SU-DHL-6 (cell line): ENCODE measurements at regions not wholly inside any gene's neighbourhood (a gene's known extent, or its start where the extent isn't known, plus 50 kb on each side); places are given as distances from the start of the nearest gene placed in this dataset.

Experiments used
- H2AFZ ChIP-seq: fragments of 200-600 bp; sonication (generic); 2 replicates; pipeline ENCODE4 v1.6.1; 2014; ENCODE audit warnings: low read depth, mild to moderate bottlenecking, moderate library complexity, mixed read lengths, antibody characterized with exemption, low read length; ENCODE audit not compliant: severe bottlenecking
- H3F3A ChIP-seq: fragments of 200-600 bp; shearing (Covaris generic); 2 replicates; pipeline ENCODE4 v1.6.0; 2016; ENCODE audit warnings: antibody characterized with exemption, mild to moderate bottlenecking; ENCODE audit not compliant: insufficient read depth
- H3K27ac ChIP-seq: fragments of 200-600 bp; sonication (generic); 2 replicates; pipeline ENCODE4 v1.5.1; 2016; ENCODE audit warnings: low read depth, mild to moderate bottlenecking, low read length, moderate library complexity, mixed read lengths
- H3K27me3 ChIP-seq: fragments of 200-600 bp; sonication (generic), shearing (Covaris generic); 2 replicates; pipeline ENCODE4 v1.6.0; 2014; ENCODE audit warnings: mild to moderate bottlenecking, low read length
- H3K36me3 ChIP-seq: fragments of 200-600 bp; sonication (generic); 2 replicates; pipeline ENCODE4 v1.6.1; 2014; ENCODE audit warnings: mild to moderate bottlenecking, low read length, mixed read lengths
- H3K4me2 ChIP-seq: fragments of 300-600, 200-600 bp; shearing (Covaris generic), sonication (generic); 2 replicates; pipeline ENCODE4 v1.6.0; 2014; ENCODE audit warnings: low read length, low read depth, mild to moderate bottlenecking; ENCODE audit not compliant: poor library complexity, severe bottlenecking
- H3K4me3 ChIP-seq: fragments of 200-600 bp; sonication (generic); 2 replicates; pipeline ENCODE4 v1.5.1; 2014; ENCODE audit warnings: antibody characterized with exemption, low read length, mild to moderate bottlenecking, mixed read lengths; ENCODE audit not compliant: insufficient read depth, poor library complexity, severe bottlenecking
- H3K79me2 ChIP-seq: fragments of 200-600 bp; sonication (generic); 2 replicates; pipeline ENCODE4 v1.6.1; 2014; ENCODE audit warnings: mild to moderate bottlenecking, low read length, moderate library complexity; ENCODE audit not compliant: insufficient read depth
- H3K9ac ChIP-seq: fragments of 200-600 bp; sonication (generic); 2 replicates; pipeline ENCODE4 v1.7.0; 2014; ENCODE audit warnings: mild to moderate bottlenecking, low read length
- H3K9me2 ChIP-seq: fragments of 200-600 bp; sonication (generic); replicated peaks from 2 replicates; pipeline ENCODE4 v1.6.1; 2014; ENCODE audit warnings: low read length; ENCODE audit not compliant: insufficient read depth
- H3K9me3 ChIP-seq: fragments of 200-600 bp; sonication (generic); 2 replicates; pipeline ENCODE4 v1.6.1; 2014; ENCODE audit warnings: low read length, mixed read lengths; ENCODE audit not compliant: insufficient read depth
- H4K20me1 ChIP-seq: fragments of 200-600 bp; sonication (generic); 2 replicates; pipeline ENCODE4 v1.6.1; 2014; ENCODE audit warnings: low read depth, mild to moderate bottlenecking, antibody characterized with exemption, low read length, moderate library complexity, mixed read lengths
- CTCF ChIP-seq: fragments of 200-600 bp; sonication (generic); IDR thresholded peaks from one replicate; pipeline ENCODE4 v1.5.1; 2017; ENCODE audit warnings: antibody characterized with exemption, mild to moderate bottlenecking, low read length, moderate library complexity; ENCODE audit not compliant: insufficient read depth, poor library complexity, severe bottlenecking
- EZH2phosphoT487 ChIP-seq: fragments of 200-600 bp; sonication (generic), shearing (Covaris generic); conservative IDR thresholded peaks from 2 replicates; pipeline ENCODE4 v1.6.1; 2018; ENCODE audit warnings: mild to moderate bottlenecking, antibody characterized with exemption, low read length, moderate library complexity, mixed read lengths

GRCh38 chr12:130280231-130280630 is 57.5 kb upstream of the PIWIL1 start:
- no peaks in the 10 kb centered on the region for H3K9me3 ChIP-seq
- no peaks in the 10 kb centered on the region for H3F3A ChIP-seq
- H3K9ac ChIP-seq, result no peak overlapping the region
- no peak overlapping the region for H2AFZ ChIP-seq
- TF ChIP-seq EZH2phosphoT487 (no peak), CTCF (no peak)
- no peaks in the 10 kb centered on the region for H3K9me2 ChIP-seq
- no peaks in the 10 kb centered on the region for H3K36me3 ChIP-seq
- H4K20me1 ChIP-seq, result no peaks in the 10 kb centered on the region
- H3K27me3 ChIP-seq, result no peaks in the 10 kb centered on the region
- H3K27ac ChIP-seq, result no peak overlapping the region
- no peak overlapping the region for H3K4me3 ChIP-seq
- H3K79me2 ChIP-seq, result no peaks in the 10 kb centered on the region
- no peak overlapping the region for H3K4me2 ChIP-seq

- Histone ChIP-seq H3K27ac (no peak overlapping the region), H3K27me3 (no peaks in the 10 kb centered on the region), H3K79me2 (no peaks in the 10 kb centered on the region), H3F3A (no peaks in the 10 kb centered on the region), H3K4me3 (no peak overlapping the region), H3K36me3 (no peaks in the 10 kb centered on the region), H3K9me3 (no peaks in the 10 kb centered on the region), H4K20me1 (no peaks in the 10 kb centered on the region), H3K9me2 (no peaks in the 10 kb centered on the region), H3K9ac (no peak overlapping the region), H2AFZ (no peak overlapping the region), H3K4me2 (no peak overlapping the region)
- TF ChIP-seq EZH2phosphoT487, result no peak
- no peak for TF ChIP-seq CTCF
These were observed 56.9 kb upstream of the PIWIL1 start for GRCh38 chr12:130280742-130281141.

- no peak for TF ChIP-seq EZH2phosphoT487
- TF ChIP-seq CTCF, result no peak
- H3K27me3 ChIP-seq, result no peaks in the 10 kb centered on the region
- H3F3A ChIP-seq, result no peaks in the 10 kb centered on the region
- H3K27ac ChIP-seq, result no peak overlapping the region
- H3K4me3 ChIP-seq, result no peak overlapping the region
- H4K20me1 ChIP-seq, result no peaks in the 10 kb centered on the region
- H3K36me3 ChIP-seq, result no peaks in the 10 kb centered on the region
- H3K79me2 ChIP-seq, result no peaks in the 10 kb centered on the region
- no peaks in the 10 kb centered on the region for H3K9me2 ChIP-seq
- no peaks in the 10 kb centered on the region for H3K9me3 ChIP-seq
- no peak overlapping the region for H3K4me2 ChIP-seq
- no peak overlapping the region for H3K9ac ChIP-seq
- no peak overlapping the region for H2AFZ ChIP-seq
These were observed 56.4 kb upstream of the PIWIL1 start for GRCh38 chr12:130281153-130281799.

DNA sequence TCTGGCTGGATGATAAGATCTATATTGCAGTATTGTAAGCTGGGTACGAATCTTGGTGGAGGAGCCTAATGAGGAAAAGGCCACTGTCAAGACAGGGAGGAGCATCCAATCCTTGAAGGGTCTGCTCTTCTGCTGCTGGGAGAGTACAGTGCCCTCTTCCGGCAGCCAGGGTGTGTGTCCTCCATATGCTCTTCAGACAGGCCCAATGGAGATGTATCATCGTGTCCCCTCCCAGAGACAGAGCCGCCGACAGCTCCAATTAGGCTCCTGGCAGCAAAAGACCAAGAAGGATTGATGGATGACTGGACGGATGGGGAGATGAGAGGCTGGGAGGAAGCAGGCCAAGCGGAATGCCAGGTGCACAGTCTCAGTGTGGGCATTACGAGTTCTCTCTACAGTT is 51.6 kb upstream of the PIWIL1 start:
- no peak overlapping the region for H3K4me3 ChIP-seq
- no peak overlapping the region for H3K4me2 ChIP-seq

More for the DNA sequence above, 51.6 kb upstream of the PIWIL1 start:
- no peaks in the 10 kb centered on the region for H4K20me1 ChIP-seq
- H3K9me3 ChIP-seq, result no peaks in the 10 kb centered on the region
- H2AFZ ChIP-seq, result no peak overlapping the region
- no peaks in the 10 kb centered on the region for H3K79me2 ChIP-seq
- H3K9ac ChIP-seq, result no peak overlapping the region
- H3K27ac ChIP-seq, result no peak overlapping the region
- H3F3A ChIP-seq, result no peaks in the 10 kb centered on the region
- no peak for TF ChIP-seq EZH2phosphoT487
- peak; percentile 17 for TF ChIP-seq CTCF
- H3K9me2 ChIP-seq, result no peaks in the 10 kb centered on the region
- no peaks in the 10 kb centered on the region for H3K27me3 ChIP-seq
- H3K36me3 ChIP-seq, result no peaks in the 10 kb centered on the region
